NCI-H1092 treated with DMSO at 0.1 percent for 48 hours (cell line): ENCODE measurements at regions not wholly inside any gene's neighbourhood (a gene's known extent, or its start where the extent isn't known, plus 50 kb on each side); places are given as distances from the start of the nearest gene placed in this dataset.

Experiments
- DNase-seq: peaks from one replicate; lab custom pipeline; 2025; lab: John Stamatoyannopoulos, UW

DNA sequence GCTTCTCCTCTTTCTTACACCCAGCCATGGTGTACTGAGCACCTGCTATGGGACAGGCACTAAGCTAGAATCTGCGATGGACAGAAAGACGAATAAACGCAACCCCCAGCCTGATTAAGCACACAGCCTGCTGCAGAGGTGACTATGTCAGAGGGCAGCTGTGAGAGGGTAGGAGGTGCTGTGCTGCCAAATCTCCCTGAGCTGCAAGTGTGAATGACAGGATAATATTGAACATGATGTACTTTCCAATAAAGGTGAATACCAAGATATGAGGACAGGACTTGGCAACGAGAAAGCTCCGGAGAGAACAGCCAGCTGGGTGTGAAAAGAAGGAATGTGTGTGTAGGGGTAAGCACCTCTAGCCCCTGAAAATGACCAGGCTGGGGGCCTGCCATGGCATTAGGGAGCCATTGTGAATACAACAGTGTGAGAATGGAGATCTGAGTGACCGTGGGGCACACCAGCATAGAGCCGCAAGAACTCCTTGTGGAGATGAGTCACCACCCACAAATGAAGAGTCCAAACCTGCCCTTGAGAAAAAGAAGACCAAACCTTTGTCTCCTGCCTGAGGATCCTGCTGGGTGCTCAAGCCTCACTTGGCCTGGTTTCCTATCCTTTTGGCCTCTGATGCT, 83.0 kb upstream of the ATF3 start:
- no peak for DNase-seq

DNA sequence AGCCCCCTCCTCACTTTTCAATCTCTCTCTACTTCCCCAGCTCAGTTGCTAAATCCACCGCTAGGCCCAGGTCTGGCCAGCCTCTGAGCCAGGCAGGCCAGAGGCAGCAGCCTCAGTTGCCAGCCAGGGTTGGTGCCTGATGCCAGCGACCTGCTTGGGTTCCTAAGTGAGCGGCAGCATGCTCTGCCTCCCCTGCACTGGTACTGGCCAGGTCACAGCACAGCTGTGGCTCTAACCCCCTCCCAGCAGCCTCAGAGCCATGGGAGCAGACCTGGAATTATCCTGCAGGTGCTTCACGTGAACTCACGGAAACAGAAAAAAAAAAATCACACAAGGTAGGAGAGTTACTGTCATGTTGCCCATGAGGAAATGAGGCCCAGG, 82.5 kb upstream of the ATF3 start:
- no peak for DNase-seq

DNA sequence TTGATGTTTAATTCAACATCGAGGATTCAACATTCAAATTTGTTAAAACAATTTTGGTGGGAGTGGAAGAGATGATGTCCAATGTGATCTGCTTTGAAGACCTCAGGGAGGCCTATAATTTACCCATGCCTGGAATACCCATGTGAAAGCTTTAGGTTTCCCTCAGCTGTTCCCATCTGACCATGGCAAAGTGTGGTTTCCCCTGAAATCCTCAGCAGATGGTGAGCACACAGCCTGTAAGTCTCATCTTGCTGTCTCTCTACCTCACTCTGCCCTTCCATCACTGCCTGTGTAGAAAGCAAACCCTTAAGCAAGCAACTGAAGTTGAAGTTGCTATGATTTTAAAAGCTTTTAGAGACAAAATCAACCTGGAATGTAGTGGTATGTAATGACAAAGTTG, 80.1 kb upstream of the ATF3 start:
- no peak for DNase-seq

DNA sequence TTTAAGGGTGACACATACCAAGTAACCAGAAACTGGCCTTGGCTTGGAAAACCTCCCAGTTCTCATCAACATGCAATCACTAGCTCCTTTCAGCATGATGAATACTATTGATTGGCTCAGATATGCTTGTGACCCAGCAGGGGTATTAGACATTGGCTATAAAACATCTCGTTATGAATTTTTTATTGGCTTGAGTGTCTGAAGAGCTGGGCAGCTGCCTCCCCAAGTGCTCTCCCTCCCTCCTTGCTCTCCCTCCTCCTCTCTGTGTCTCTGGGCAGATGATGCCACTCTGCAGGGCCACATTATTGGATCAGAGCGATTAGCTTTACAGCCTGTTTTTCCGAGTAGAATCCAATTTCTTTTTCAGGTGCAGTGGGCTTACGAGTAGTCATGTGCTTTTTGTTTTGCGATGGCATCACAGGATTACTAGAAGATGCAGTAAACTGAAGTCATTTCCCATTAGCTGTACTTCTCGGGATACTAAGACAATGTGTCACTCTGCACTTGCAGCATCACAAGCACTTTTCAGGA, 79.3 kb upstream of the ATF3 start:
- peak; percentile 10 for DNase-seq

DNA sequence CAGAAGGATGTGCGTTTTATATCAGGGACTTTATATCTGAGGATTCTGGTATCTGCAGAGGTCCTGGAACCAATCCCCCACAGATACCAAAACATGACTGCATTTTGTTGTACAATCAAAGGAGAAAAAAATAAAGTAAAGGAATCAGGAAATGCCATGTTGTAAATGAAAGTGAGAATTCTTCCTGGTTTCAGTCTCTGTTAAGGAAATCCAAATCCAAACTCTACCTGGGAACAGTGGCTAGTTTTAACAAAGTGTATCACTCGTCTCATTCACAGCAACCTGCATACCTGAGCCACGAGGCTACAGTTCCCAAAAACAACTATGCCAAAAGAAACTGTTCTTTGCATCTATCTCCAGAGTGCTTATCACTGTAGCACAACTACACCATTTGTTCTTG, 77.3 kb upstream of the ATF3 start:
- DNase-seq: no peak

DNA sequence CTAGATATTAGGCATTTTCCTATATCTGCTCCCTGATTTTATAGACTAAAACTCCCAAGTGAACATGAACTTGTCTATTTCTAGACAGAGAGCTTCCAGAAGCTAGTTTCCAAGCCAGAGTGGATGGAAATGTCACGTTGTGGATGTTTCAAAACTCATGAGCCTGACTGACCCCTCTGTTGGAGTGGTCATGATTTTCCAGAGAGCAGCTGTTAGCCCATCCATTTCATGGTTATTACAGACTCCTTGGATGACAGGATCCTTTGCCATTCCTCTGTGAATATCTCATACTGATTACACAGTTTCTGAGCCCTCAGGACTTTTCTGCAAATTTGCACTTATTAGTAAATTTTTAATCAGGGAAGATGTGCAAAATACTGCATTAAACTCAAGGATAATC, 76.8 kb upstream of the ATF3 start:
- no peak for DNase-seq

DNA sequence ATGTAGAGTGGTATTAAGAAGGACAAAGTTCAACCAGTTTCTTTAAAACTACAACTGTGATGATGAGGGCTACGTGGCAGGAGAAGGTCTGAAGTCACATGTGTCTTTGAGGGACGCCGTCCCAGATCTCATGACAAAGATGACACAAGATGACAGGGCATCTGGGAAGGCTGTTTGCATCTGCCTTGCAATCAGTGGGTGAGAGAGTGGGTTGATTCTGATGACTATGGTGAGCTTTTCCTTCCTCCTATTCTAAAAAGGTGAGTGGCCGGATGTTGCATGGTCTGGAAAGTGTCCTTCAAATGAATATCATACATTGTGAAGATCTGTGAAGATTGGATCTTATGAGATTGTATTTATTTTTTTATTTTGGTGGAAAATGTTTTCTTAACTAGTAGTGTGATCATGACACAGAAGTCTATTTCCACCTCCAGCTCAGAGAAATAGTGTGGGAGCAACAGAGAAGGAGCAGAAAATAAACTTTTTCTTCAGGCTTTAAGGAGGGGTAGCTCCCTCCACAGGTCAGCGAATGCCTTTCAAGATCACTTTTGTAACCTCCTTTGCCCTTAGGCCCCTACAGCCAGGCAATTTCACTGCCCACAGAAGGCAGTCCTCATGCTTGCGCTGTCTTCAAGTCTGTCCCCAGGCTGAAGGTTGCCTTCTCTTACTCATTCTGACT, 76.0 kb upstream of the ATF3 start:
- DNase-seq: no peak

DNA sequence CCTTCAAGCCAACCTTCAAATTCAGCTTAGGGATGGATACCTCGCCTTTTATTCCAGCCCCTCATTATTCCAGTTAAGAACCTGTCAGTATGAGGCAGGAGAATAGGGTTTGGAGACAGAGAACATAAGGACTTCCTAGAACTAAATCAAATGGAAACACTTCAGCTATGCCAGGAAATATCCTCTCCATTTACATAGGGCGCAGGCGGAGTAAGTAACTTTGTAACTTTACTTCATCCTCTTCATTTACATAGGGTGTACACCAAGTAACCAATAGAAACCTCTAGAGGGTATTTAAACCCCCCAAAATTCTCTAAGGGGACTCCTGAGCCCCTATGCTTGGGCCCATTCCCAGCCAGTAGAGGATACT, 75.4 kb upstream of the ATF3 start:
- DNase-seq: no peak

DNA sequence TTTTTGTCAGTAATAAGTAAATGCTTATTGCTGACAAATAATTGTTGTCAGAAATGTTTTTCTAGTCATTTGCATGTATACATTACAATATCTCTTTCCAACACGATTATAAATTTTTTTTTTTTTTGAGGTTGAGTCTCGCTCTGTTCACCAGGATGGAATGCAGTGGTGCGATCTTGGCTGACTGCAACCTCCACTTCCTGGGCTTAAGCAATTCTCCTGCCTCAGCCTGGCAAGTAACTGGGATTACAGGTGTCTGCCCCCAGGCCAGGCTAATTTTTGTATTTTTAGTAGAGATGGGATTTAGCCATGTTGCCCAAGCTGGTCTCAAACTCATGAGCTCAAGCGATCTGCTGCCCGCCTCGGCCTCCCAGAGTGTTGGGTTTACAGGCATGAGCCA, 72.0 kb upstream of the ATF3 start:
- DNase-seq: no peak

DNA sequence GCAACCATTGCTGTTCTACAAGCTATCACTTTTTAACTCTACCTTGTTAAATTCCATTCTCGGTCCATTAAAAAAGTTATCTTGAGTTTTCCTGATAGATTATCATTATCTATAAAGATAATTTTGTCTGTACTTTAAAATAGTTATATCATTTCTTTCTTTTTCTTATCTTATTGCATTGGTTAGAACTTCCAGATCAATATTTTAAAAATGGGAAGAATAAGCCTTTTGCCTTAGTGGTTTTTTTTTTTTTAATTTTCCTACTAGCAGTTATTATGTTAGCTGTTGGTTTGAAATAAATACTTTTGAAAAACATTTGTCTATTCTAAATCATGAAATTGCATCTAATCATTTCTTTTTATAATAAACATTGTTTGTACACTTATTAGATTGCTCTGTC, 71.0 kb upstream of the ATF3 start:
- no peak for DNase-seq

DNA sequence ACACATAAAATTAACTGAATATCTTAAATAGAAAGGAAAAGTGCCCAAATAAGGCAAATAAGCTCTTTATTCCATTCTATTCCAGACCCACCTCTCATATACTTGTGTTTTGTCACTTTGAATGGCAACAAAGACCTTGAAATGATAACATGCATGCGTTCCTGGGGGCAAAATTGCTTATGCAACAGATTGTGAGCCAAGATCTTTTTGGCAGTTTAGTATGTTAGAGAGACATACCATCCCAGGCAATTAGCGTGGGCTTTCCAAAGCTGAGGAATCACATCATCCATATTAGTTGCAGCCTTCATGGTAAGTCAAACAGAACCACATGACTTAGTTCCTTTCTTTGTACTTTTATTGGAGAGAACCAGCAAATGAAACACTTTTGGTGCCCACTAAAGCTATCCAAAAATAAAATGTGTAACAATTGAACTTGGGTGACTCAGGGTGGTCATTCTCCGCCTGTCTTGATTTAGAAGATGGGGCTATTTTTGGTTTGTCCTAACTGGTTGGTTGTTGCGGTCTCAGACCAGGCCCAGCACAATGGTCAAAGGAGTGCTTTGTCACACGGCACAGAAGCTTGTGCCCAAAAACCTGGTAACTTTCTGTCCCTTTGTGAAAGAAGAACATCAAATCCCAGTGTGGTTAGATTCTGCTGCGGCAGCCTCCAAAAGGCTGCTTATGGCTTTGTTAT, 68.7 kb upstream of the ATF3 start:
- DNase-seq: no peak

DNA sequence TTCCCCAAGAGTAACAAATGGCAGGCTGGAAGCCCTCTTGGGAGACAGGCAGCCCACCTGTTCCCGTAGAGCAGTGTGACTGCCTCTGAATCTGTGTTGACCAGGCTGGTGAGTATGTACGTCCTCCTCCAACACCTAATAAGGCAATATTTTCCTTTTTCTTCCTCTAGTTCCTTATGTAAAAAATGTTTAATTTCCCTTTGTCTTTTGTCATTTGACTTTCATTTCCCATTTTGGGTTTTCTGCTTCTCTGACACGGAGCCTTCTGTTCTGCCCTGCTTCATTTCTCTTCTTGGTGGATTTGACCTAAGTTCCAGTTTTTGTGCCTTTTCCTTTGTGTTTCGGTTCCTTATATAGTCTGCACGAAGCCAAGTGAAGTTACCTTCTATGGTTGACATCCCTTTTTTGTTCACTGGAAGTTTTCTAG, 65.8 kb upstream of the ATF3 start:
- no peak for DNase-seq

DNA sequence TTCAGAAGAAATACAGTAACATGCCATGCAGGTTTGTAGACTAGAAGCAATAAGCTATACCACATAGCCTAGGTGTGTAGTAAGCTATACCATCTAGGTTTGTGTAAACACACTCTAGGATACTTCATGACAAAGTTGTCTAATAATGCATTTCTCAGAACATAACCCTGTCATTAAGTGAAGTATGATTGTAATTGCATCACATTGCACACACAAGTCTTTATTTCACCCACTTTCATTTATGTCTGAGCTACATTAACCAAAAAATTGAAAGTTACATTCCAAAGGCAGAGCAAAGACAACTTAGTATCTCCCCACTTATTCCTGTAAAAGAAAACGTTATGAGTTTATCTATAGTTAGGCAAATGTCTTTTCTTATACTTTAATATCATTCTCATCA, 64.5 kb upstream of the ATF3 start:
- DNase-seq: no peak

DNA sequence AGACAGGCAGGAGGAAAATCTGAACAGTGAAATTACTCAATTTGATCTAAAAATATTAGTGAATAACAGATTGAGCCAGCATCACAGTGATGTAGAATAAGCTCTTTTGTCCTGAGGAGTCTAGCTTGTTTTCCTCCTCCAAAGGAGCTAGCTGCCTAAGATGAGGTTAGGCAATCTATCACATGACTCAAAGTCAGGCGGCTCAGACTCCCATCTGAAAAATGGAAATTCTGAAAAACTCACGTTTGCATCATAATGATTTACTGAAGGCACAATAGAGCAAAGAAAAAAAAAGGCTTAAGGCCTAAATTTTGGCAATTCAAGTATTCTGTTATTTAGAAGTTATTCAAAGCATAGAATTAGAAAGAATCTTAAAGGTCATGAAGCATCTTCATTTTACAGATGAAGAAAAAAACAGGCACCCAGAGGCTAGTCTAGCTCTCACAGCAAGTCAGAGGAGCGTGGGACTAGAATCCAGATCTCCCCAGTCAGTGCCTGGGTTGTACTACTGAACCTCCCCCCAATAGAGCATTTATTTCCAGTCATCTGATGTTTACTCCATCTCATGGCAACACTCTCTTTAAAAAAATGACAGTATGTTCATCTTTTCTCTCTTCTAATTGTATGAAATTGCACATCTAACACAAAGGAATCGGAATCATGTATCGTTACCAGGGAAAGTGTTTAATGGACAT, 62.5 kb upstream of the ATF3 start:
- DNase-seq: no peak

DNA sequence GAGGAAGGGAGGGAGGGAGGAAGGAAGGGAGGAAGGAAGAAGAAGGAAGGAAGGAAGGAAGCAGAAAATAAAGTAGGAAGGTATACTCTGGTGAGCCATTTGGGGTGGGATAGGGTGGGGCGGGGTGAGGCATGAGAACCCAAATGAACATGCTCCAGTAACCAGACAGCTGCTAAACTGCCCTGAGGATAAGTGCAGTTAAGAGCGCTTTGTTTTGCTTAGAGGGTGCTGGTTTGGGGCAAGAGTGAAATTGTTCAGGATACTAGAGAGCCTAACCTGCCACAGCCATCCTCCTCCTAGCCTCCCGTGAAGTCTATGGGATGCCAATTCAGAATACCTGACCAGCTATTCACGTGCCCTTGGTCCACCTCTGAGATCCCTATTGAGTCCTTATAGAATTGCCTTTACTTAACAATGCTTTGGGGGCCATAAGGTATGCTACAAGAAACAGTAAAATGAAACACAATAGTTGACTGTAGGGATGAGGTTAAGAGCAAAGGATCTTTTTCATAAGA, 59.0 kb upstream of the ATF3 start:
- no peak for DNase-seq

DNA sequence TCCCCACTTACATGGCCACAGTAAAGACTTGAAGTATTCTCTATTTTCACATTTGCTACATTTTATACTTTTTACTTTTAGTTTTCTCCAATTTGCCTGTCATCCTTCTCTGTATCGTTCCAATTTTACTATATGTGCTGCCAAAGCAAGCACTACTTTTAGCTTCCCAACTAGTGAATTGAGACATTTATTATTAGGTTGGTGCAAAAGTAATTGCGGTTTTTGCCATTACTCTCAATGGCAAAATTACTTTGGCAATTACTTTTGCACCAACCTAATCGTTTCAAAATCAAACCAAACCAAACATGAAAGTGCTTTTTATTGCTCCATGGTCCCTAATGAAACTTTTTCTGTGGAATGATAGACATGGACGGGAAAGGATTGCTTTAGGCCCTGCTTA, 56.6 kb upstream of the ATF3 start:
- no peak for DNase-seq

DNA sequence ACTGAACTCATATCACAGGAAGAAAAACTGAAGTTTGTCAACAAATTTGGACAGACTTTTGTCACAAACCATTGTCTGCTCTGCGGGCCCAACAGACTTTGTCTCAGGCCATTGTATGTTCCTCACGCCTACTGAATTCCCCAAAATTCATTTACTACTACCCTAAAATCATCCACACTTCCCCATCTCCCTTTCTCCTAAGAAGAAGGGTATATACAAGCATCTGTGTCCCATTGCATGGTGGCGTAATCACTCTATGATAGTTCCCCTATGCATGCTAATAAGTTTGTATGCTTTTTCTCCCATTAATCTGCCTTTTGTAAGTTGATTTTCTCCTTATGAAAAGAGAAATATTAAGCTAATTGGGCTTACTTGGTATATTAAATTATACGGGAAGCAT, 54.9 kb upstream of the ATF3 start:
- no peak for DNase-seq

DNA sequence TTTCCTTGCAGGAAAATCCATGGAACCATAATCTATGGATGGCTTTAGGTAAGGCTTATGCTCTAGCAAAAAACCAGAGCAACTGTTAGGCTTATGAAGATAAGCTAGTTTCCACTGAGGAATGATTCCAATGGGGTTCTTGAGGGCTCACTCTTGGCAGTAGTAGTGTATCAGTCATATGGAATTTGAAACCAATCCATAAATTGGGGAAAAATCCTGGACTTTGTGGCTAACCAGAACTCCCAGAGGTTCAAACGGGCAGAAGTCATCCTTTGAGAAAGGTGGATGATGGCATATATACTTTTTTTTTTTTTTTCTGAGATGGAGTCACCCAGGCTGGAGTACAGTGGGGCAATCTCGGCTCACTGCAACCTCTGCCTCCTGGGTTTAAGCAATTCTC, 54.2 kb upstream of the ATF3 start:
- no peak for DNase-seq

DNA sequence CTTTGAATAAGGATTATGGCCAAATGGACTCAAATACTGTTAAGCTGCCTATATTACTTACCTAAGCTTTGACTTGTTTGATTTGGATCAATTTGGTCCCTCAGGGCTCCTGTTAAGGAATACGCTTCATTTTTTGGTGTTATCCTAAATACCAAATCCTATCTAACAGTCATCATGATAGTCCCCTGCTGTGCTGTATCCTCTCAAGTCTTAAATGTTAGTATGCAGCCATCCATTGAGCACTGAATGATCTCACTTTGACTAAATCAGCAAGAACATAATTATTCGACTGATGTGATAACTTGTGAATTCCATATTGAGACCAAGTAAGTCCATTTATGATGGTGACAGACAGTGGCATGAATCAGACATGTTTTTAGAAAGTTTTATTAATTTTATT, 53.1 kb upstream of the ATF3 start:
- no peak for DNase-seq

DNA sequence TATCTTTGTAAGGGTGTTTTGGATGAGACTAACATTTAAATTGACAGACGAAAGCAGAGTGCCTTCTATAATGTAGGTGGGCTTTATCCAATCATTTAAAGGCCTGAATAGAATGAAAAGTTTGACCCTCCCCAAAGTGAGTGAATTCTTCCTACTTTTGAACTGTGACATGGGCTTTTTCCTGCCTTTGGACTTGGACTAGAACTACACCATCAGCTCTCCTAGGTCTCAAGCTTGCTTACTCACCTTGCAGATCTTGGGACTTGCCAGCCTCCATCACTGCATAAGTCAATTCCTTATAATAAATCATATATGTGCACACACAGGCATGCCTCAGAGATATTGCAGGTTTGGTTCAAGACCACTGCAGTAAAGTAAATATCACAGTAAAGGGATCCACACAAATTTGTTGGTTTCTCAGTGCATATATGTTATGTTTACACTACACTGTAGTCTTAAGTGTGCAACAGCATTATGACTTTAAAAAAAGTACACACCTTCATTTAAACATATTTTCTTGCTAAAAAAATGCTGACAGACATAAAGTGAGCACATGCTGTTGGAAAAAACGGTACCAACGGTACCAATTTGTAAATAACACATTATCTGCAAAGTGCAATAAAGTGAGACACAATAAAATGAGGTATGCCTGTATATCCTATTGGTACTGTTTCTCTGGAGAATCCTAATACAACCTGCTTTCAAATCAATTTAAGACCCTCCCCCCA, 51.6 kb upstream of the ATF3 start:
- no peak for DNase-seq

DNA sequence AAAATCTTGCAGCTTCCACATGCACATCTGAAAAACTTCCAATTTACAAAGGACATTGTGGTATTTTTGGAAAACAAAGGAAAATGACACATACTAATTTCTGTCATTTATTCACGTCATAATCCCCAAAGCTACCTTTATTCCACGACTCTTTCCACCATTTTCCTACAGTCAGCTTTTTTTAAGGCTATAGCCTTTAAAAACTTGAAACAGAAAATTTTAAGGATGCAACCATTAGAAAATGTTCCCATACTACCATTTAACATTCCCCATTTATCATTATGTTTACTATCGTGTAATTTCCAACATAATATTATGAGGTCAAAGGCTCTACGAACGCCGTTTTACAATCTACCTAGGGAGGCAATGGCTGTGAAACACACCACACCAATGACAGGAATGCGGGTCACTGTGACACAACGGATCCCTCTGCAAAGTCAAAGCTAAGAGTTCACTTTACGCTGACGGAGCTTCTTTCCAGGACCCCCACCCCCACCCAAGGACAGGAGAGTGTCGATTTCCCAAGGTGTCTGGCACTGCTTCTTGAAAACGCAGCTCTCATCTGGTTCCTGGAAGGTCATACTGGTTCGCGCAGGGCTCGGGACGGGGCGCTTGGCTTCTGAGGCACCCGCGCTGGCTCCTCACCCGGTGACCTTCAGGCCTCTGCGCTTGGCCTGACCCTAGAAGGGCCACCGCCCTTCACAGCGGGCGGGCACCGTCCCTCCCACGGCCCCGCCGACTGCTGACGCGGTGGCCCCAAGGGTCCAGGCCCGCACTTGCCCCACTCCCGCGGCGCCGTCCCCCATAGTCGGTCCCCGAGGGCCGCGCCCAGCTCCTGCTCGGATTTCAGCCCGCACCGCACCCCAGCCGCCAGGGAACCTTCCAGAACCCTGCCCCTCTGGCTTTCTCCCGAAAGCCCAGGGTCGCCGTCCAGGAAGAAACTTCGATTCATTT, 50.5 kb upstream of the ATF3 start:
- DNase-seq: no peak
